ENCODE measurements at regions not wholly inside any gene's neighbourhood (a gene's known extent, or its start where the extent isn't known, plus 50 kb on each side); places are given as distances from the start of the nearest gene placed in this dataset.

GRCh38 chr1:29641921-29642320 lies 405.6 kb downstream of the PTPRU start:
- no peaks in the 10 kb centered on the region for H3K27me3 ChIP-seq
- H3K4me1 ChIP-seq = no peaks in the 10 kb centered on the region
- no peak for DNase-seq
- H3K9me3 ChIP-seq = no peaks in the 10 kb centered on the region
- TF ChIP-seq CTCF (IDR thresholded peaks at IDR 0.05; ENCODE audit: low read depth, low read length) = no peak
- no peaks in the 10 kb centered on the region for H3K36me3 ChIP-seq
- H3K4me3 ChIP-seq (ENCODE audit: low read depth, low read length) = no peak overlapping the region

- no peak for DNase-seq
- Histone ChIP-seq H3K4me1 (no peaks in the 10 kb centered on the region), H3K36me3 (no peaks in the 10 kb centered on the region), H3K27me3 (no peaks in the 10 kb centered on the region), H3K9me3 (no peaks in the 10 kb centered on the region), H3K4me3 (ENCODE audit: low read depth, low read length) (no peak overlapping the region)
- TF ChIP-seq CTCF (IDR thresholded peaks at IDR 0.05; ENCODE audit: low read depth, low read length) = no peak
Observed at GRCh38 chr1:29640428-29640785, 404.1 kb downstream of the PTPRU start.

- no peak for TF ChIP-seq CTCF (IDR thresholded peaks at IDR 0.05; ENCODE audit: low read depth, low read length)
Observed at GRCh38 chr1:29639741-29640427, 403.6 kb downstream of the PTPRU start.

GRCh38 chr1:29639156-29639736 lies 402.9 kb downstream of the PTPRU start:
- Histone ChIP-seq H3K27me3 (no peaks in the 10 kb centered on the region), H3K36me3 (no peaks in the 10 kb centered on the region), H3K4me3 (ENCODE audit: low read depth, low read length) (no peak overlapping the region), H3K9me3 (no peaks in the 10 kb centered on the region), H3K4me1 (no peaks in the 10 kb centered on the region; the same call in none of the 2 replicates)
- DNase-seq = no peak
- TF ChIP-seq CTCF (IDR thresholded peaks at IDR 0.05; ENCODE audit: low read depth, low read length) = no peak

More at GRCh38 chr1:29639741-29640427, 403.6 kb downstream of the PTPRU start:
- Histone ChIP-seq H3K9me3 (no peaks in the 10 kb centered on the region), H3K4me1 (no peaks in the 10 kb centered on the region), H3K4me3 (ENCODE audit: low read depth, low read length) (no peak overlapping the region), H3K36me3 (no peaks in the 10 kb centered on the region), H3K27me3 (no peaks in the 10 kb centered on the region)
- DNase-seq = no peak

- H3K27me3 ChIP-seq = no peaks in the 10 kb centered on the region
- no peaks in the 10 kb centered on the region for H3K9me3 ChIP-seq
- H3K4me1 ChIP-seq = no peaks in the 10 kb centered on the region; the same call in none of the 2 replicates
- TF ChIP-seq CTCF (IDR thresholded peaks at IDR 0.05; ENCODE audit: low read depth, low read length) = no peak
- DNase-seq = no peak
- H3K4me3 ChIP-seq (ENCODE audit: low read depth, low read length) = no peak overlapping the region
- H3K36me3 ChIP-seq = no peaks in the 10 kb centered on the region
Observed at GRCh38 chr1:29638281-29638680, 402.0 kb downstream of the PTPRU start.

- H3K4me1 ChIP-seq = no peaks in the 10 kb centered on the region; the same call in none of the 2 replicates
- no peak overlapping the region for H3K4me3 ChIP-seq (ENCODE audit: low read depth, low read length)
- no peak for TF ChIP-seq CTCF (IDR thresholded peaks at IDR 0.05; ENCODE audit: low read depth, low read length)
Observed at GRCh38 chr1:29636936-29637335, 400.6 kb downstream of the PTPRU start.

More at GRCh38 chr1:29636936-29637335, 400.6 kb downstream of the PTPRU start:
- H3K9me3 ChIP-seq = no peaks in the 10 kb centered on the region
- no peaks in the 10 kb centered on the region for H3K36me3 ChIP-seq
- no peak for DNase-seq
- no peaks in the 10 kb centered on the region for H3K27me3 ChIP-seq
